Uterus (tissue), 2 donors: ENCODE measurements at regions not wholly inside any gene's neighbourhood (a gene's known extent, or its start where the extent isn't known, plus 50 kb on each side); places are given as distances from the start of the nearest gene placed in this dataset.

Source experiments
- POLR2A ChIP-seq, 2 donors: fragments of 450-650 bp; IDR thresholded peaks; one replicate each; pipeline ENCODE4 v1.6.1; 2016; ENCODE audit warnings: antibody characterized with exemption in 2 of 2, mild to moderate bottlenecking in 1 of 2, moderate library complexity in 1 of 2
- TF ChIP-seq, protein P1 (sequence below), 4 experiments: fragments of 200-600 bp in 2 of 4; fragments of 450-650 bp in 2 of 4; sonication (generic) in 2 of 4; IDR thresholded peaks; one replicate each; pipeline ENCODE4 v1.5.1; 2016 to 2019; ENCODE audit warnings: antibody characterized with exemption in 4 of 4, mild to moderate bottlenecking in 2 of 4, moderate library complexity in 1 of 4

DNA sequence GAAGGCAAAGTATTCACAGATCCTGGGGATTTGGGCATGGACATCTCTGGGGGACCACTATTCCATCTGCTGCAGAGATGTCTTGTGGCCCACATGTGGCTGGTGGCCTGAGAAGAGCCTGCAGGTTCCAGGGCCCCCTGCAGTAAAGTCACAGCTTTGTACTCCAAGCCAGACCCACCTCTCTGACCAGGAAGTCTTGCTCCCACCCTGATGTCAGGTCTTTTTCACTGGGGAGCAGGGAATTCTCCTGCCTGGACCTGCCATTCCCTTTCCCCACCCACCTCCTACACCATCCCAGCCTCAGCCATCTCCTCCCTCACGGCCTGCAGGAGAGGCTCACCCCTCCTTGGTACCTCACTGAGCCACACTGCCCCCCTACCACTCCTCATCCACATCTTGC, 211.8 kb downstream of the SMAD2 start:
- no peak for TF ChIP-seq POLR2A (IDR thresholded peaks at IDR 0.05)
- TF ChIP-seq, protein P1, sequence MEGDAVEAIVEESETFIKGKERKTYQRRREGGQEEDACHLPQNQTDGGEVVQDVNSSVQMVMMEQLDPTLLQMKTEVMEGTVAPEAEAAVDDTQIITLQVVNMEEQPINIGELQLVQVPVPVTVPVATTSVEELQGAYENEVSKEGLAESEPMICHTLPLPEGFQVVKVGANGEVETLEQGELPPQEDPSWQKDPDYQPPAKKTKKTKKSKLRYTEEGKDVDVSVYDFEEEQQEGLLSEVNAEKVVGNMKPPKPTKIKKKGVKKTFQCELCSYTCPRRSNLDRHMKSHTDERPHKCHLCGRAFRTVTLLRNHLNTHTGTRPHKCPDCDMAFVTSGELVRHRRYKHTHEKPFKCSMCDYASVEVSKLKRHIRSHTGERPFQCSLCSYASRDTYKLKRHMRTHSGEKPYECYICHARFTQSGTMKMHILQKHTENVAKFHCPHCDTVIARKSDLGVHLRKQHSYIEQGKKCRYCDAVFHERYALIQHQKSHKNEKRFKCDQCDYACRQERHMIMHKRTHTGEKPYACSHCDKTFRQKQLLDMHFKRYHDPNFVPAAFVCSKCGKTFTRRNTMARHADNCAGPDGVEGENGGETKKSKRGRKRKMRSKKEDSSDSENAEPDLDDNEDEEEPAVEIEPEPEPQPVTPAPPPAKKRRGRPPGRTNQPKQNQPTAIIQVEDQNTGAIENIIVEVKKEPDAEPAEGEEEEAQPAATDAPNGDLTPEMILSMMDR (IDR thresholded peaks at IDR 0.05) = no peak
